ENCODE measurements at regions not wholly inside any gene's neighbourhood (a gene's known extent, or its start where the extent isn't known, plus 50 kb on each side); places are given as distances from the start of the nearest gene placed in this dataset.

DNA sequence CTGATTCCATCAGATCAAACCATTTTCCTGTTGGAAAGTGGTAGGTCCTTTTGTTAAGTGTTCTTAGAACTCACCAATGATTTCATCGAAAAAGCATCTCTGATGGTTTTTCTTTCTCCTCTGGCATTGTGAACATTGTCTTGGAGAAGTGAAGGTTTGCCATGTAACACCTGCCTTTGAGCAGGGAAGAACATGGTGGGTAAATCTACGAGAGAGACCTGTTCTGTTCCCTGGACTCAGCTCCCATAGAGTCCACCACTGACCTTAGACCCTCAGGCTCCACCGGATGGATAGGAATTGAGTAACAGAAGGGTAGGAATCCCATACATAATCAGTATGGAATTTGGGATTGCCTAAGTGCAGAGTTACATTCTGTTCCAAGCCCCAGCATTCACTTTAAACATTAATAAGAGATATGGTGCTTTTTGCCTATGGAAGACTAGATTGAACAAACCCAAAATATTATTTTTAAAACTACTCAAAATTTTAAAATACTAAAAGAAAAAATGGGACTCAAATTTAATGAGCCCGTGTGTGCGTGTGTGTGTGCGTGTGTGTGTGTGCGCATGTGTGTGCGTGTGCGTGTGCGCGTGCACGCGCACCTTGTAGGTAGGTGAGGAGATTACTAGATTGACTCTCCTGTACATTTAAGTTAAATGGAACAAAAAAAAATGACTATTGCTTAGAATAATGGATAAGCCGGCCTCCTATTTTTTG, 92.0 kb downstream of the C9orf152 start:
- no peak overlapping the region for H3K4me3 ChIP-seq (ENCODE audit: low read length)
- H3K27me3 ChIP-seq (ENCODE audit: insufficient read depth, low read length), result no peaks in the 10 kb centered on the region
- H3K4me1 ChIP-seq (ENCODE audit: insufficient read depth, low read length), result peaks cover 52% of the 10 kb centered on the region
- H3K9me3 ChIP-seq (ENCODE audit: insufficient read depth, low read depth, low read length), result no peaks in the 10 kb centered on the region
- H3K36me3 ChIP-seq (ENCODE audit: insufficient read depth, low read length), result no peaks in the 10 kb centered on the region; the same call in 1 of the 2 replicates
- no peak overlapping the region for H3K9ac ChIP-seq (ENCODE audit: low read depth, low read length)
- H3K27ac ChIP-seq (ENCODE audit: low read depth, low read length), result no peak overlapping the region; the same call in 1 of the 2 replicates
- 85% methylated on average over 14 of the region's 14 CpGs for WGBS

DNA sequence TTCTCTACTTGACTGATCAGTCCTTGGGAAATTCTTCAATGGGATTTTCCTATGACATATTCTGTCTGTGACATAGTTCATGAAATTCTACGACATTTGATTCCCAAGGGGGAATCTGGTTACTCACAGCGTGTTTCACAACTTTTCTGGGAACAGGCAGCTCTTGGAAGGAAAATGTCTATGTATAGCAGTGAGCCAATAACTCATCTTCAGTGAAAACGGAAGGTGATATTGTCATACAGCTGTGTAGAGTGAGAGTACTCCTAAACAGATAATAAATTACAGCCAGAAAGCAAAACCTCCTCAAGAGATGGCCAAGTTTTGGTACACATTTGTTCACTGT, 91.4 kb downstream of the C9orf152 start:
- H3K4me1 ChIP-seq (ENCODE audit: insufficient read depth, low read length), result peaks cover 52% of the 10 kb centered on the region
- H3K36me3 ChIP-seq (ENCODE audit: insufficient read depth, low read length), result no peaks in the 10 kb centered on the region; the same call in 1 of the 2 replicates
- H3K9ac ChIP-seq (ENCODE audit: low read depth, low read length), result no peak overlapping the region
- no peak overlapping the region for H3K4me3 ChIP-seq (ENCODE audit: low read length)
- no peak overlapping the region for H3K27ac ChIP-seq (ENCODE audit: low read depth, low read length)
- H3K27me3 ChIP-seq (ENCODE audit: insufficient read depth, low read length), result no peaks in the 10 kb centered on the region
- no peaks in the 10 kb centered on the region for H3K9me3 ChIP-seq (ENCODE audit: insufficient read depth, low read depth, low read length)
- WGBS, result 98% methylated on average over 3 of the region's 3 CpGs

GRCh38 chr9:110121170-110121569, 86.8 kb downstream of the C9orf152 start:
- 74% methylated on average over 3 of the region's 3 CpGs for WGBS
- Histone ChIP-seq H3K36me3 (ENCODE audit: insufficient read depth, low read length) (no peaks in the 10 kb centered on the region; the same call in 1 of the 2 replicates), H3K4me1 (ENCODE audit: insufficient read depth, low read length) (peaks cover 58% of the 10 kb centered on the region), H3K27me3 (ENCODE audit: insufficient read depth, low read length) (no peaks in the 10 kb centered on the region), H3K9ac (ENCODE audit: low read depth, low read length) (no peak overlapping the region), H3K27ac (ENCODE audit: low read depth, low read length) (no peak overlapping the region), H3K9me3 (ENCODE audit: insufficient read depth, low read depth, low read length) (no peaks in the 10 kb centered on the region), H3K4me3 (ENCODE audit: low read length) (no peak overlapping the region)

- H3K4me3 ChIP-seq (ENCODE audit: low read length), result no peak overlapping the region
- no peaks in the 10 kb centered on the region; the same call in 1 of the 2 replicates for H3K36me3 ChIP-seq (ENCODE audit: insufficient read depth, low read length)
- 88% methylated on average over 5 of the region's 5 CpGs for WGBS
- no peaks in the 10 kb centered on the region for H3K27me3 ChIP-seq (ENCODE audit: insufficient read depth, low read length)
- no peak overlapping the region for H3K9ac ChIP-seq (ENCODE audit: low read depth, low read length)
- H3K9me3 ChIP-seq (ENCODE audit: insufficient read depth, low read depth, low read length), result no peaks in the 10 kb centered on the region
- no peak overlapping the region for H3K27ac ChIP-seq (ENCODE audit: low read depth, low read length)
- H3K4me1 ChIP-seq (ENCODE audit: insufficient read depth, low read length), result peaks cover 77% of the 10 kb centered on the region
Observed at GRCh38 chr9:110123341-110124095, 84.4 kb downstream of the C9orf152 start.

GRCh38 chr9:110124439-110124838, 83.5 kb downstream of the C9orf152 start:
- H3K27me3 ChIP-seq (ENCODE audit: insufficient read depth, low read length), result no peaks in the 10 kb centered on the region
- H3K36me3 ChIP-seq (ENCODE audit: insufficient read depth, low read length), result no peaks in the 10 kb centered on the region
- WGBS, result 87% methylated on average over 4 of the region's 4 CpGs
- no peak overlapping the region for H3K4me3 ChIP-seq (ENCODE audit: low read length)
- no peak overlapping the region for H3K27ac ChIP-seq (ENCODE audit: low read depth, low read length)
- H3K9ac ChIP-seq (ENCODE audit: low read depth, low read length), result no peak overlapping the region
- H3K9me3 ChIP-seq (ENCODE audit: insufficient read depth, low read depth, low read length), result no peaks in the 10 kb centered on the region
- peaks cover 86% of the 10 kb centered on the region for H3K4me1 ChIP-seq (ENCODE audit: insufficient read depth, low read length)

GRCh38 chr9:110125207-110125751, 82.7 kb downstream of the C9orf152 start:
- Histone ChIP-seq H3K36me3 (ENCODE audit: insufficient read depth, low read length) (no peaks in the 10 kb centered on the region), H3K4me1 (ENCODE audit: insufficient read depth, low read length) (peaks cover 94% of the 10 kb centered on the region), H3K27me3 (ENCODE audit: insufficient read depth, low read length) (no peaks in the 10 kb centered on the region), H3K27ac (ENCODE audit: low read depth, low read length) (peak overlapping the region; percentile 65), H3K4me3 (ENCODE audit: low read length) (peak overlapping the region; percentile 33; the same call in 1 of the 2 replicates), H3K9ac (ENCODE audit: low read depth, low read length) (peak overlapping the region; percentile 44; the same call in 1 of the 2 replicates), H3K9me3 (ENCODE audit: insufficient read depth, low read depth, low read length) (no peaks in the 10 kb centered on the region)
- WGBS, result 35% methylated on average over 16 of the region's 16 CpGs

- Histone ChIP-seq H3K27ac (ENCODE audit: low read depth, low read length) (peak overlapping the region; percentile 65; the same call in 1 of the 2 replicates), H3K27me3 (ENCODE audit: insufficient read depth, low read length) (no peaks in the 10 kb centered on the region), H3K9ac (ENCODE audit: low read depth, low read length) (peak overlapping the region; percentile 44; the same call in 1 of the 2 replicates), H3K9me3 (ENCODE audit: insufficient read depth, low read depth, low read length) (no peaks in the 10 kb centered on the region), H3K36me3 (ENCODE audit: insufficient read depth, low read length) (no peaks in the 10 kb centered on the region), H3K4me1 (ENCODE audit: insufficient read depth, low read length) (peaks cover 98% of the 10 kb centered on the region), H3K4me3 (ENCODE audit: low read length) (peak overlapping the region; percentile 33; the same call in 1 of the 2 replicates)
- 89% methylated on average over 8 of the region's 8 CpGs for WGBS
Observed at GRCh38 chr9:110125763-110126351, 82.1 kb downstream of the C9orf152 start.

DNA sequence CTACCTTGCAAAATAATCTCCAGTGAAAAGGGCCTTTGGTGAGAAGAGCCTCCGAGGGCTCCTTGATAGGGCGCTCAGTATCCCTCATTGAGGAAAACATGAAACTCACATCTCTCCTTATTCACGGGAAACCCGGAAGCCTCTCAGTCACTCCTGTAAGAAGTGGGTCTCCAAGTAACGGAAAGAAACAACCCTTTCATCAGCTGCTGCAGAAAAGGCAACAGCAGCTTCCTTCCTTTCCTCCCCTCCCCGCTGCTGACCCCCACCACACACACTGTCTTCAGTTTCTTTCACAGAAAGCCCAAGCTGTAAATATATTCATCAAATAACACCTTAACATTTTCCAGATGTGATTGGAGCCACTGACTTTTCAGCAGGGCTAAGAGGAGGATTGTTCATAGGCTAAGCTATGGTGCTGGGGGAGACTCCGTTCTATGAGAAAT, 81.4 kb downstream of the C9orf152 start:
- peaks cover 98% of the 10 kb centered on the region for H3K4me1 ChIP-seq (ENCODE audit: insufficient read depth, low read length)
- H3K27ac ChIP-seq (ENCODE audit: low read depth, low read length), result no peak overlapping the region; the same call in 1 of the 2 replicates
- no peak overlapping the region; the same call in 1 of the 2 replicates for H3K9ac ChIP-seq (ENCODE audit: low read depth, low read length)
- H3K4me3 ChIP-seq (ENCODE audit: low read length), result peak overlapping the region; percentile 33; the same call in 1 of the 2 replicates
- WGBS, result 89% methylated on average over 7 of the region's 7 CpGs
- H3K36me3 ChIP-seq (ENCODE audit: insufficient read depth, low read length), result no peaks in the 10 kb centered on the region
- H3K27me3 ChIP-seq (ENCODE audit: insufficient read depth, low read length), result no peaks in the 10 kb centered on the region
- H3K9me3 ChIP-seq (ENCODE audit: insufficient read depth, low read depth, low read length), result no peaks in the 10 kb centered on the region

DNA sequence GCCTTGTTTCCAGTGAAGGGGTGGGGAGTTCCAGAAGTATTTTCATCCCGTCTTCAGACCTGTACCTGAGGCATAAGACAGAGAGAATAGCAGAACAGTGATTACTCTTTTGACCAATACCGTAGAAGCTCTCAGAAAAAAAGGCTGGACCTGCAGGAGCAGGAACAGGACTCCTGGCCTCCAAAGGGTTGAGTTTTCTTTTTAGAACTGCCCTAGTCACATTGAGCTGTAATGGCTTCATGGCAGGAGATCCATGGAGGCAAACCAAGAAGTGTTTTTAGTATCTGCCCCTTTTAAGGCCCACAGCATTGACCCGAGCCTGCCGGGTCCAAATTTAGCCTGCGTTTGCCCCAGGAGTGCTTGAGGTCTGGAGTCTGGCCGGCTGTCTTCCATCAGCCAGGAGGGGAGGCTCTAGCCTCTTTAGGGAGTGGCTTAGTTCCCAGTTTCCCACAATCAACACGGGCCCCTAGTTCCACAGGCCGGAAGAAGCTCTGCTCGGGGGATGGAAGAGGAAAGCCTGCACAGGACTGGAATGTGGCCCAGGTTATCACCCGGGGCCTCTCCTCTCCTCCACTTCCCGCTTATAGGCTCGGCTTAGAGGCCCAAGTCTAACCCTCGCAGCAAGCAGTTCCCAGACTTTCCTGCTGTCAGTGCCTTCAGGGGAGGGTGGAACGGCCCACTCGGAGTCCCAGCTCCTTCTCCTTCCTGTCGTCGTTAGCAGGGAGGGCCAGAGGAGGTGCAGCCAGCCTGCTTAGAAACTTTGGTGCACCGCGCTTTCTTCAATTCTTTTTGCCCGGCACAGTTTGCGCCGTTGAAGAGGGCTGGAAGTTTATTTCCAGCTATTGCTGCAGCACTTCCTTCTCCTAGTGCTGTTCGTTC, 80.7 kb downstream of the C9orf152 start:
- Histone ChIP-seq H3K9me3 (ENCODE audit: insufficient read depth, low read depth, low read length) (no peaks in the 10 kb centered on the region), H3K4me1 (ENCODE audit: insufficient read depth, low read length) (peaks cover 96% of the 10 kb centered on the region), H3K9ac (ENCODE audit: low read depth, low read length) (peak overlapping the region; percentile 4; the same call in 1 of the 2 replicates), H3K27me3 (ENCODE audit: insufficient read depth, low read length) (no peaks in the 10 kb centered on the region), H3K27ac (ENCODE audit: low read depth, low read length) (peak overlapping the region; percentile 5; the same call in 1 of the 2 replicates), H3K4me3 (ENCODE audit: low read length) (peak overlapping the region; percentile 0; the same call in 1 of the 2 replicates), H3K36me3 (ENCODE audit: insufficient read depth, low read length) (no peaks in the 10 kb centered on the region)
- WGBS, result 66% methylated on average over 23 of the region's 23 CpGs

GRCh38 chr9:110128664-110129329, 79.2 kb downstream of the C9orf152 start:
- Histone ChIP-seq H3K27ac (ENCODE audit: low read depth, low read length) (no peak overlapping the region), H3K9me3 (ENCODE audit: insufficient read depth, low read depth, low read length) (no peaks in the 10 kb centered on the region), H3K4me3 (ENCODE audit: low read length) (no peak overlapping the region), H3K36me3 (ENCODE audit: insufficient read depth, low read length) (no peaks in the 10 kb centered on the region), H3K9ac (ENCODE audit: low read depth, low read length) (no peak overlapping the region), H3K4me1 (ENCODE audit: insufficient read depth, low read length) (peaks cover 92% of the 10 kb centered on the region), H3K27me3 (ENCODE audit: insufficient read depth, low read length) (no peaks in the 10 kb centered on the region)
- WGBS, result 92% methylated on average over 7 of the region's 7 CpGs
